GM12878 (cell line): ENCODE measurements at regions not wholly inside any gene's neighbourhood (a gene's known extent, or its start where the extent isn't known, plus 50 kb on each side); places are given as distances from the start of the nearest gene placed in this dataset.

Experiments
- ATF7 ChIP-seq: fragments of 450-650 bp; IDR thresholded peaks from 2 replicates; pipeline ENCODE4 v1.6.1; 2016; ENCODE audit warnings: low read depth, mild to moderate bottlenecking
- SMARCA5 ChIP-seq: fragments of 450-650 bp; IDR thresholded peaks from 2 replicates; pipeline ENCODE4 v1.6.1; 2017; ENCODE audit warnings: mild to moderate bottlenecking
- SMC3 ChIP-seq: IDR thresholded peaks from 2 replicates; pipeline ENCODE4 v1.6.1; 2011; ENCODE audit warnings: low read length, improper control_type of control experiment, borderline replicate concordance
- STAT1 ChIP-seq: fragments of 450-650 bp; conservative IDR thresholded peaks from 2 replicates; pipeline ENCODE4 v1.6.1; 2014; ENCODE audit warnings: antibody characterized with exemption, mild to moderate bottlenecking
- ZNF384 ChIP-seq: IDR thresholded peaks from 2 replicates; pipeline ENCODE4 v1.6.1; 2012; ENCODE audit warnings: low read depth, mild to moderate bottlenecking, low read length, improper control_type of control experiment, borderline replicate concordance
- TF ChIP-seq, protein P1 (sequence below): fragments of 450-650 bp; IDR thresholded peaks from 2 replicates; pipeline ENCODE4 v1.6.1; 2017; ENCODE audit warnings: mild to moderate bottlenecking, moderate library complexity
- TF ChIP-seq, protein P2 (sequence below): IDR thresholded peaks from 2 replicates; pipeline ENCODE4 v1.6.1; 2011; ENCODE audit warnings: borderline replicate concordance, low read depth, mild to moderate bottlenecking, moderate library complexity, mixed read lengths, low read length; ENCODE audit not compliant: insufficient read depth; ENCODE audit errors: extremely low read length
- TF ChIP-seq, protein P3 (sequence below): IDR thresholded peaks from 2 replicates; pipeline ENCODE4 v1.6.1; 2011; ENCODE audit warnings: borderline replicate concordance, low read depth, mild to moderate bottlenecking, moderate library complexity, low read length; ENCODE audit not compliant: insufficient read depth, poor library complexity, severe bottlenecking
- TF ChIP-seq, protein P4 (sequence below): IDR thresholded peaks from 2 replicates; pipeline ENCODE4 v1.6.1; 2011; ENCODE audit warnings: low read depth, mild to moderate bottlenecking, low read length, moderate library complexity, borderline replicate concordance; ENCODE audit errors: extremely low read depth

DNA sequence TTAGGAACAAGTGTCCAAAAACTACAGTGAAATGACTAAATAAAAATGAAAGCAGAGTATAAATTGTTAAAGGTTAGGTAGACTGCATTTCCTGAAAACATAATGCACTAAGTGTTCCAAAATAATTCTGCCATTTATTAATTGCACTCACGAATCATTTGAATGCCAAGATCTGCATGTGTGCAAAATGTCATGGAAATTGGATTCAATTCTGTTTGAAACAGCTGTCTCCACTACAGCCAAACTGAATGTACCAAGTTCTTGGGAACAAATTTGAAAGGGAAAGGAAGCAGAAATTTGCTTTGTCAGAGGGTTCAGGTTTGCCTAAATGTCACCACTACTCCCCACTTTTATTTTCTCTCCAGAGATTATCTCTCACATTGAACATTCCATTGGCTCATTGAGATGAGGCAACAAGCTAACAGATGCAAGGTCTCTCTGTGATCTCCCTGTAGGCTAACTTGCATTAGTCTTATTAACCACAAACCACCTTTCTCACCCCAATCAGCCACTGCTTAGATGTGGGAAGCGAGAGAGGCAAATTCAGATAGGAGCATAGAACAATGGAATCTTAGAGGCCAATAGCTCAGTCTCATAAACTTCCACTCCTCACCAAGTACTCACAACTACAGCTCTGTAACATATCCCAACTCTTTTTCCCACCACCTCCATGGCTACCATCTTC, 226.6 kb downstream of the KDR start (continued):
- TF ChIP-seq, protein P1, sequence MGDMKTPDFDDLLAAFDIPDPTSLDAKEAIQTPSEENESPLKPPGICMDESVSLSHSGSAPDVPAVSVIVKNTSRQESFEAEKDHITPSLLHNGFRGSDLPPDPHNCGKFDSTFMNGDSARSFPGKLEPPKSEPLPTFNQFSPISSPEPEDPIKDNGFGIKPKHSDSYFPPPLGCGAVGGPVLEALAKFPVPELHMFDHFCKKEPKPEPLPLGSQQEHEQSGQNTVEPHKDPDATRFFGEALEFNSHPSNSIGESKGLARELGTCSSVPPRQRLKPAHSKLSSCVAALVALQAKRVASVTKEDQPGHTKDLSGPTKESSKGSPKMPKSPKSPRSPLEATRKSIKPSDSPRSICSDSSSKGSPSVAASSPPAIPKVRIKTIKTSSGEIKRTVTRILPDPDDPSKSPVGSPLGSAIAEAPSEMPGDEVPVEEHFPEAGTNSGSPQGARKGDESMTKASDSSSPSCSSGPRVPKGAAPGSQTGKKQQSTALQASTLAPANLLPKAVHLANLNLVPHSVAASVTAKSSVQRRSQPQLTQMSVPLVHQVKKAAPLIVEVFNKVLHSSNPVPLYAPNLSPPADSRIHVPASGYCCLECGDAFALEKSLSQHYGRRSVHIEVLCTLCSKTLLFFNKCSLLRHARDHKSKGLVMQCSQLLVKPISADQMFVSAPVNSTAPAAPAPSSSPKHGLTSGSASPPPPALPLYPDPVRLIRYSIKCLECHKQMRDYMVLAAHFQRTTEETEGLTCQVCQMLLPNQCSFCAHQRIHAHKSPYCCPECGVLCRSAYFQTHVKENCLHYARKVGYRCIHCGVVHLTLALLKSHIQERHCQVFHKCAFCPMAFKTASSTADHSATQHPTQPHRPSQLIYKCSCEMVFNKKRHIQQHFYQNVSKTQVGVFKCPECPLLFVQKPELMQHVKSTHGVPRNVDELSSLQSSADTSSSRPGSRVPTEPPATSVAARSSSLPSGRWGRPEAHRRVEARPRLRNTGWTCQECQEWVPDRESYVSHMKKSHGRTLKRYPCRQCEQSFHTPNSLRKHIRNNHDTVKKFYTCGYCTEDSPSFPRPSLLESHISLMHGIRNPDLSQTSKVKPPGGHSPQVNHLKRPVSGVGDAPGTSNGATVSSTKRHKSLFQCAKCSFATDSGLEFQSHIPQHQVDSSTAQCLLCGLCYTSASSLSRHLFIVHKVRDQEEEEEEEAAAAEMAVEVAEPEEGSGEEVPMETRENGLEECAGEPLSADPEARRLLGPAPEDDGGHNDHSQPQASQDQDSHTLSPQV: no peak
- TF ChIP-seq, protein P2, sequence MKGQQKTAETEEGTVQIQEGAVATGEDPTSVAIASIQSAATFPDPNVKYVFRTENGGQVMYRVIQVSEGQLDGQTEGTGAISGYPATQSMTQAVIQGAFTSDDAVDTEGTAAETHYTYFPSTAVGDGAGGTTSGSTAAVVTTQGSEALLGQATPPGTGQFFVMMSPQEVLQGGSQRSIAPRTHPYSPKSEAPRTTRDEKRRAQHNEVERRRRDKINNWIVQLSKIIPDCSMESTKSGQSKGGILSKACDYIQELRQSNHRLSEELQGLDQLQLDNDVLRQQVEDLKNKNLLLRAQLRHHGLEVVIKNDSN: no peak
- TF ChIP-seq STAT1 (no peak), ATF7 (no peak), SMARCA5 (no peak), SMC3 (no peak), ZNF384 (no peak)
- TF ChIP-seq, protein P3, sequence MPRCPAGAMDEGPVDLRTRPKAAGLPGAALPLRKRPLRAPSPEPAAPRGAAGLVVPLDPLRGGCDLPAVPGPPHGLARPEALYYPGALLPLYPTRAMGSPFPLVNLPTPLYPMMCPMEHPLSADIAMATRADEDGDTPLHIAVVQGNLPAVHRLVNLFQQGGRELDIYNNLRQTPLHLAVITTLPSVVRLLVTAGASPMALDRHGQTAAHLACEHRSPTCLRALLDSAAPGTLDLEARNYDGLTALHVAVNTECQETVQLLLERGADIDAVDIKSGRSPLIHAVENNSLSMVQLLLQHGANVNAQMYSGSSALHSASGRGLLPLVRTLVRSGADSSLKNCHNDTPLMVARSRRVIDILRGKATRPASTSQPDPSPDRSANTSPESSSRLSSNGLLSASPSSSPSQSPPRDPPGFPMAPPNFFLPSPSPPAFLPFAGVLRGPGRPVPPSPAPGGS: no peak
- TF ChIP-seq, protein P4, sequence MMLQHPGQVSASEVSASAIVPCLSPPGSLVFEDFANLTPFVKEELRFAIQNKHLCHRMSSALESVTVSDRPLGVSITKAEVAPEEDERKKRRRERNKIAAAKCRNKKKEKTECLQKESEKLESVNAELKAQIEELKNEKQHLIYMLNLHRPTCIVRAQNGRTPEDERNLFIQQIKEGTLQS: no peak
